OCI-LY1 (cell line): ENCODE measurements at regions not wholly inside any gene's neighbourhood (a gene's known extent, or its start where the extent isn't known, plus 50 kb on each side); places are given as distances from the start of the nearest gene placed in this dataset.

Source experiments
- EZH2 ChIP-seq: fragments of 200-600 bp; sonication (generic), shearing (Covaris generic); IDR thresholded peaks from 2 replicates; pipeline ENCODE4 v1.8.0; 2017; ENCODE audit warnings: borderline replicate concordance, mixed run types, mild to moderate bottlenecking, antibody characterized with exemption, low read length, moderate library complexity, mixed read lengths
- TF ChIP-seq, protein P1 (sequence below): fragments of 200-600 bp; sonication (generic), shearing (Covaris generic); IDR thresholded peaks from 2 replicates; pipeline ENCODE4 v1.5.1; 2017; ENCODE audit warnings: mild to moderate bottlenecking, antibody characterized with exemption, low read length, moderate library complexity, mixed read lengths

DNA sequence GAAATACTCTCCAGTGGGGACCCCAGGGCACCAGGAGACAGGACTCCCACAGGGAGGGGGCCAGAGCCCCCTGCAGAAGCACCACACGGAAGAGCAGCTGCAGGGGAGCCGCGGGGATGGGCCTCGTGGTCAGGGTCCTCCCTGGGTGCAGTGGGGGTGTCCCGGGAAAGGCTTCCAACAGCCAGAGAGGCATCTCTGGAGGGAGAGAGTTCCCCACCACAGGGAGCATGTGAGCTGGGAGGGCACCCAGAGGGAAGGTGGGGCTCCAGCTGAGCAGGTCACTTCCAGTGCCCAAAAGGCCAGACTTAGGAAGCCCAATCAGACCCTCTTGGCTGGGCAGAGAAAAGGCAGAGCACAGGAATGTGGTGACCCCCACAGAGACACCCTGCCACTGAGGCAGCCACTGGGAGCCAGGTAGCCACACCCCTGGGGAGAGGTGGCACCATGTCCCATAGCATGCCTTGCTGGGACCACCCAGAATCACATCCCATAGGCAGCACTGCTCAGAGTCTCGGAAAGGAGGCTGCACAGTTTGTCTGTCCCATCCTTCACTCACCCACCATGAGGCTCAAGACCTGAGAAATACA, 49.9 kb upstream of the LMO1 start:
- TF ChIP-seq, protein P1, sequence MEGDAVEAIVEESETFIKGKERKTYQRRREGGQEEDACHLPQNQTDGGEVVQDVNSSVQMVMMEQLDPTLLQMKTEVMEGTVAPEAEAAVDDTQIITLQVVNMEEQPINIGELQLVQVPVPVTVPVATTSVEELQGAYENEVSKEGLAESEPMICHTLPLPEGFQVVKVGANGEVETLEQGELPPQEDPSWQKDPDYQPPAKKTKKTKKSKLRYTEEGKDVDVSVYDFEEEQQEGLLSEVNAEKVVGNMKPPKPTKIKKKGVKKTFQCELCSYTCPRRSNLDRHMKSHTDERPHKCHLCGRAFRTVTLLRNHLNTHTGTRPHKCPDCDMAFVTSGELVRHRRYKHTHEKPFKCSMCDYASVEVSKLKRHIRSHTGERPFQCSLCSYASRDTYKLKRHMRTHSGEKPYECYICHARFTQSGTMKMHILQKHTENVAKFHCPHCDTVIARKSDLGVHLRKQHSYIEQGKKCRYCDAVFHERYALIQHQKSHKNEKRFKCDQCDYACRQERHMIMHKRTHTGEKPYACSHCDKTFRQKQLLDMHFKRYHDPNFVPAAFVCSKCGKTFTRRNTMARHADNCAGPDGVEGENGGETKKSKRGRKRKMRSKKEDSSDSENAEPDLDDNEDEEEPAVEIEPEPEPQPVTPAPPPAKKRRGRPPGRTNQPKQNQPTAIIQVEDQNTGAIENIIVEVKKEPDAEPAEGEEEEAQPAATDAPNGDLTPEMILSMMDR = no peak
- TF ChIP-seq EZH2 = no peak
